CD4-positive, alpha-beta T cell treated with Interleukin-15 for 4 hours (primary cell): ENCODE measurements at regions not wholly inside any gene's neighbourhood (a gene's known extent, or its start where the extent isn't known, plus 50 kb on each side); places are given as distances from the start of the nearest gene placed in this dataset.
"Not testable (repeated sequence)": the region's sequence is repeated elsewhere in the genome, so short reads cannot be mapped to it uniquely, and the experiment has no call there.

Experiments used
- DNase-seq: peaks from one replicate; pipeline ENCODE4 v3.0.0-alpha.2; 2020; ENCODE audit warnings: low spot score

DNA sequence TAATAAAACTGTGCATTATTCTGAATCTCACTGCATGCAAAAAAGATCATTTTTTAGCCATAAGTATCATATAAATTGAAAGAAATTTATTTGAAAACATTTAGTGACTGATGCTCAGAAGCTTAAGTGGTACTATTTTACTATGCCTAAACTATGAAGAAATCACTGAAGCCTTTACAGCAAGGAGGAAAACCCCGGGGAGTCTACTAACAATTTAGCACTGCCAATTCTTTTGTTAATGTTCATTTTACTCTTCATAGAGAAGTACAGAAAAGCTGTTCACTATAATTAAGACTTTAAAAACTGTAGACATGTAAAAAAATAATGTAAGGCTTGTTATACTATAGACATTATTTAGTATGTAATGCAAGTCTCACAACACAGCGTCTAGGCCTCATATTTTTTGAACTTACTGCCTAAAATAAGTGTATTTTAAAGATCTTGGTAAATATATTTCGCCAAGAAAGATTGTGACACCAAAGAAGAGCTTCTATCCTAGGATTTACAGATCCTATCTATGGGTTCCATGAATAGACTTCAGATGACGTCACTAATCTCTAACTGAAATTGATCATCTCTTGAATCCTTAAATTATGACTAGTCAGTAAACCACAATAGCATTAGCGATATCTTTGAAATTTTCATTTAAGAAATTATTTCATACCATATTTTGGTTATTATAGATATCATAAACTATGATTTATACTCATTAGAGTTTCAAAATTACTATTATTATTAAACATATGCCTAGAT, 602.5 kb downstream of the TMA16 start:
- DNase-seq, result no peak

DNA sequence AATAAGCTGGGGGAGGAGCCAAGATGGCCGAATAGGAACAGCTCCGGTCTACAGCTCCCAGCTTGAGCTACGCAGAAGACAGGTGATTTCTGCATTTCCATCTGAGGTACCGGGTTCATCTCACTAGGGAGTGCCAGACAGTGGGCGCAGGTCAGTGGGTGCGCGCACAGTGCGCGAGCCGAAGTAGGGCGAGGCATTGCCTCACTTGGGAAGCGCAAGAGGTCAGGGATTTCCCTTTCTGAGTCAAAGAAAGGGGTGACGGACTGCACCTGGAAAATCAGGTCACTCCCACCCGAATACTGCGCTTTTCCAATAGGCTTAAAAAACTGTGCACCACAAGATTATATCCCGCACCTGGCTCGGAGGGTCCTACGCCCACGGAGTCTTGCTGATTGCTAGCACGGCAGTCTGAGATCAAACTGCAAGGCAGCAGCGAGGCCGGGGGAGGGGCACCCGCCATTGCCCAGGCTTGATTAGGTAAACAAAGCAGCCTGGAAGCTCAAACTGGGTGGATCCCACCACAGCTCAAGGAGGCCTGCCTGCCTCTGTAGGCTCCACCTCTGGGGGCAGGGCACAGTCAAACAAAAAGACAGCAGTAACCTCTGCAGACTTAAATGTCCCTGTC, 606.4 kb downstream of the TMA16 start:
- not testable (repeated sequence) for DNase-seq

- DNase-seq, result no peak
These were observed 614.5 kb downstream of the TMA16 start for GRCh38 chr4:164108971-164109370.

DNA sequence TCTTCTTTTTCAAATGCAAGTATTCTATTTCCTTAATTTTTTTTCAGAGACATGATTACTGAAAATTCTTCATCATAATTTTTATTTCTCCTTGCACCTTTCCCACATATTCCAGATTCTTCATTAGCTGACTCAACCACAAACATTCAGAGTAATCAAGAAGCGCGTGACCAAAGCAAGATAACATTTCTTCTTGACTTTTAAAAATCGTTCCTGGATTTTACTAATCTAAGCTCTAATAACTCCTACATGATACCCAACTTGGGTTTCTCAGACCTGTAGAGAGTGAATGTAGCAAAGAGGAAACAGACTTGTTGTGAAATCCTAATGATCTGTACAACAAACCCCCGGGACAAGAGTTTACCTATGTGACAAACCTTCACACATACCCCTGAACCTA, 615.0 kb downstream of the TMA16 start:
- no peak for DNase-seq

DNA sequence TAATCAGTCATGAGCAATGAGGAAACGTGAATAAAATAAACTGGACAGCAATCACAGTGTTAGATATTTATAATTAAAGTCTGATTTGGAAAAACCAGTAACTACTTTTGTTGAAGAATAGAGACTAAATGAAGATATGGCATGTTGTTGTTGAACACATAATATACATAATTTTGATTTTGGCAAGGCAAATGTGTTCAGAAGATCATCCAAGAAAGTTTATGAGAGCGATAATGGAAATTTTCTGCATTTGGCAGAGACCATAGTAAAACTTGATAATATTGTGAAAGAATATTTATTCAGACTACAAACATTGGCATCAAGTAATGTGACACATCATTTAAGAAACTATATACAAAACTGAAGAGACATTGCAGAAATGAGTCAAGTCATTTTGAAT, 620.7 kb downstream of the TMA16 start:
- DNase-seq, result no peak

- no peak for DNase-seq
These were observed 621.8 kb downstream of the TMA16 start for GRCh38 chr4:164116286-164116685.

DNA sequence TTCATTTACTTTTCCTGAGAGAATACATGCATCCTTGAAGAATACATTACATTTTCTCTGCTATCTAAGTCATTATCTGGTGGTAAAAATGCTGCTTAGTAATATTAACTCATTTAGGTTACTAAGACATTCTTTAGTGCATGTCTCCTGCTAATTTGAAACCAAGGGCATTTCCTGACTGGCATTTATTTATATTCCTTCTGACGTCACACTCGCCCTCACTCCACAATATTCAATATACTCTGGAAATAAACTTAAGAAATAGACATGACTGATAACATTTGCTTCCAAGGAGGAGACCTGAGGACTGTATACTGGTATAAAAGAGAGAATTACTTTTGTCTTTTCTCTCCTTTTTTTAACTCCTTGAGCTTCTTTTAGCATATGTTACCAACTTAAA, 619.5 kb upstream of the SMIM31 start:
- no peak for DNase-seq

DNA sequence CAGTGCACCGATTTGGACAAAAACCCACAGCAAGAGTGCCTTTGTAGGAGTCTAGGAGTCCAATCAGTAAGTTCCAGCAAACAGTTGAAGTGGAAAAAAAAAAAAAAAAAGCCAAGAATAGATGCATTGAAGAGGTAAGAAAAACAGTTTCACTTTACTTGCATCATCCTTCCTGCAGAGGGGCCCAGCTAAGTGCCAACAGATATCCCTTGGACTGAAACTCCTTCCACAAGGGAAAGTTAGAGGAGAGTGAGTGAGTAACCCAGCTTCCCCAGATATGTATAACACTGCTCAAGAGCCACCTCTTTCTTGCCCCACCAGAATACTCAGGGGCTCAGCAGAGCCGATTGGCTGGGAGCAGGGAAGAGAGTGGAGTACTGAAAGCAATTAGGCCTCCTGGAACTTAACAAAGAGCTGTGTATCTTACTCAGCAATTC, 617.7 kb upstream of the SMIM31 start:
- no peak for DNase-seq

- no peak for DNase-seq
These were observed 615.4 kb upstream of the SMIM31 start for GRCh38 chr4:164138521-164138920.

- DNase-seq, result no peak
These were observed 614.6 kb upstream of the SMIM31 start for GRCh38 chr4:164139291-164139690.

DNA sequence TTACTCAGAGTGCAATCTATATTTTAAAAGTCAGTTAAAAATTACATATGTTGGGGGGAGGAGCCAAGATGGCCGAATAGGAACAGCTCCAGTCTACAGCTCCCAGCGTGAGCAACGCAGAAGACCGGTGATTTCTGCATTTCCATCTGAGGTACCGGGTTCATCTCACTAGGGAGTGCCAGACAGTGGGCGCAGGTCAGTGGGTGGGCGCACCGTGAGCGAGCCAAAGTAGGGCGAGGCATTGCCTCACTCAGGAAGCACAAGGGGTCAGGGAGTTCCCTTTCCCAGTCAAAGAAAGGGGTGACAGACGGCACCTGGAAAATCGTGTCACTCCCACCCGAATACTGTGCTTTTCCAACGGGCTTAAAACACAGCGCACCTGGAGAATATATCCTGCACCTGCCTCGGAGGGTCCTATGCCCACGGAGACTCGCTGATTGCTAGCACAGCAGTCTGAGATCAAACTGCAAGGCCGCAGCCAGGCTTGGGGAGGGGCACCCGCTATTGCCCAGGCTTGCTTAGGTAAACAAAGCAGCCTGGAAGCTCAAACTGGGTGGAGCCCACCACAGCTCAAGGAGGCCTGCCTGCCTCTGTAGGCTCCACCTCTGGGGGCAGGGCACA, 612.1 kb upstream of the SMIM31 start:
- DNase-seq, result not testable (repeated sequence)

DNA sequence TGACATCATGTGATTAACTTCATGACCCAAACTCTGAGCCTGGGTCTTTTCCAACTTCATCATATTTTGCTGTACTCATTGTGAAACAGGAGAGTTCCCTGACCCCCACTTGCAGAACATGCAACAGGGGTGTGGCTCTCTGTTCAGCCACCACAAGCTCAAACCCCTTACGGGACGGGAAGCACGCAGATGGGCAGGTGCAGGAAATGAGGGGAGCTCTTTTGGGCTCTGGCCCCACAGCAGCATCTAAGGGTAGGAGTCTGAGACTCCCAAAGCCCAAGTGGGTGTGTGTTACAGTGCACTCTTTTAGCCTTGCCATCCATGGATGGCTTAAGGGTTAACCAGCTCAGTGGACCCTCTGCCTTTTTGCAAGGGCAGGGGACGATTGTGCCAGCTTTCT, 599.5 kb upstream of the SMIM31 start:
- no peak for DNase-seq

GRCh38 chr4:164169591-164169990, 584.3 kb upstream of the SMIM31 start:
- DNase-seq, result no peak

DNA sequence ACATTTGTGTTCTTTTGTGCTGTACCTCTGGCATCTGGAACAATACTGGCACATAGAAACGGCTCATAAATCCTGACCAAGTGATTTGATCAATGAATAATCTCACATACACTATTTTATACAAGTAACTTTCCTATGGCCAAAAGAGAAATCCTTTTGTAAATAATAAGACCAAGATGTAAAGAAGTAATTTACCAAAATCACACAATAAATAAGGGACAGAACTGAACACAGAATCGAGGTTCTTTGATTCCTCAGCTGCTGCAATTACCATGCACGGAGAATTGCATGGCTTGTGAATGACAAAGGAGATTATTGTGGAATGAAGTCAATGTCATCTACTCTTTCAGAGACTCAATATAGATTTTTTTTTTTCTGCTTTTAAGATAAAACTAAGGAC, 576.8 kb upstream of the SMIM31 start:
- no peak for DNase-seq

GRCh38 chr4:164177753-164178152, 576.2 kb upstream of the SMIM31 start:
- no peak for DNase-seq

DNA sequence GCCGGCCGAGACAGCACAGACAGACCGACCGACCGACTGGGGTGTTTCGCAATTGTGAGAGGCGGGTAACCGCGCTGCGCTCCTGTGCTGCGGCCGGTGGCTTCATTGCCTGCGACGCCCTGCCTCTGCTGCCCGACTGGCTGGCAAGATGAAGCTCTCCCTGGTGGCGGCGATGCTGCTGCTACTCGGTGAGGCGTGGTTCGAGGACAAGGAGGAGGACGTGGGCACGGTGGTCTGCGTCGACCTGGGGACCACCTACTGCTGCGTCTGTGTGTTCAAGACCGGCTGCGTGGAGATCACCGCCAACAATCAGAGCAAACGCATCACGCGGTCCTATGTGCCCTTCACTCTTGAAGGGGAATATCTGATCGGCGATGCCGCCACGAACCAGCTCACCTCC, 565.7 kb upstream of the SMIM31 start:
- DNase-seq, result no peak

- DNase-seq, result no peak
These were observed 561.1 kb upstream of the SMIM31 start for GRCh38 chr4:164192844-164193243.

DNA sequence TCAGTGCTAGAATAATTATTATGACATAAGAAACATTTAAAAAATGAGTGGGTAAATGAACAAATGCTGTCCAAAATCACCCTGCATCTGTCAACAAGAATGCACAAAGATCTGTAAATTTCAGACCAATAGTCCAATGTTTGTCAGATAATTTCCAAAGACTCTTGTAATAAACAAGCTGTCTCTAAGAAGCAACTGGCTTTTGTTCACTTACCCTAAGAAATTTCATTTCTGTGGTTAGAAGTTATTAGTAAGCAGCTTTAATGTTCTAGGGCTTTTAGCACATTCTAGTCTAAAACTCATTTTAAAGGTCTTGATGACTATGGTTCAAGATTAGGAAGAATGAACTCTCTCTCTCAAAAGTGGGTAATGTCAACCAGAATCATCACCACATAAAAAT, 560.3 kb upstream of the SMIM31 start:
- no peak for DNase-seq

GRCh38 chr4:164197556-164197955, 556.4 kb upstream of the SMIM31 start:
- no peak for DNase-seq

- no peak for DNase-seq
These were observed 550.5 kb upstream of the SMIM31 start for GRCh38 chr4:164203476-164203875.

- no peak for DNase-seq
These were observed 549.5 kb upstream of the SMIM31 start for GRCh38 chr4:164204434-164204833.

- DNase-seq, result no peak
These were observed 546.5 kb upstream of the SMIM31 start for GRCh38 chr4:164207460-164207859.

DNA sequence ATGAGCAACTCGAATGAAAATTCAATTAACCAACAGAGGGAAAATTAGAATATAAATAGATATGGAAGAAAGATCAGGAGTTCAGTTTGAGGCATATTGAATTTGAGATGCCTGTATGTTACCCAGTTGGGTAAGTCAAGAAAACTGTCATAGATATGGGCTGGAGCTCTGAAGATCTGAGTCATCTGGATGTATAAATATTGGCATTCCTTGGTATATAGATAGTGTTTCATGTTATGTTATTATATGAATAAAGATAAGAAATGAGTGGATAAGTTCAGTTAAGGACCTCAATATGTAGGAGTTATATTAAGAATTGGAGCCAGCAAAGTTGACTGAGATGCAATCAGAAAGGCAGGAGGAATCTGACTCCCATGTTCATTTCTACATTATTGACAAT, 543.6 kb upstream of the SMIM31 start:
- no peak for DNase-seq
